Endothelial cell of umbilical vein (primary cell): ENCODE measurements at regions not wholly inside any gene's neighbourhood (a gene's known extent, or its start where the extent isn't known, plus 50 kb on each side); places are given as distances from the start of the nearest gene placed in this dataset.
"Not testable (repeated sequence)": the region's sequence is repeated elsewhere in the genome, so short reads cannot be mapped to it uniquely, and the experiment has no call there.

Source experiments
- EZH2 ChIP-seq: IDR thresholded peaks from 2 replicates; pipeline ENCODE4 v1.6.1; 2012; ENCODE audit warnings: borderline replicate concordance, low read depth, mild to moderate bottlenecking, moderate library complexity, low read length, inconsistent platforms; ENCODE audit not compliant: severe bottlenecking
- POLR2A ChIP-seq: IDR thresholded peaks from 2 replicates; pipeline ENCODE4 v1.6.1; 2012; ENCODE audit warnings: low read depth, mild to moderate bottlenecking, control low read depth, low read length
- POLR2AphosphoS5 ChIP-seq: IDR thresholded peaks from 2 replicates; pipeline ENCODE4 v1.6.1; 2012; ENCODE audit warnings: low read depth, mild to moderate bottlenecking, control low read depth, low read length, moderate library complexity; ENCODE audit not compliant: insufficient read depth
- TF ChIP-seq, protein P1 (sequence below), 2 donors: IDR thresholded peaks; 1 replicate in 1 of 2; 2 replicates in 1 of 2; pipeline ENCODE4 v1.5.1; 2011; ENCODE audit warnings: low read length in 2 of 2, mild to moderate bottlenecking in 2 of 2, moderate library complexity in 2 of 2, control low read depth in 1 of 2, inconsistent platforms in 1 of 2, low read depth in 1 of 2; ENCODE audit not compliant: insufficient read depth in 1 of 2; ENCODE audit errors: extremely low read depth in 1 of 2

DNA sequence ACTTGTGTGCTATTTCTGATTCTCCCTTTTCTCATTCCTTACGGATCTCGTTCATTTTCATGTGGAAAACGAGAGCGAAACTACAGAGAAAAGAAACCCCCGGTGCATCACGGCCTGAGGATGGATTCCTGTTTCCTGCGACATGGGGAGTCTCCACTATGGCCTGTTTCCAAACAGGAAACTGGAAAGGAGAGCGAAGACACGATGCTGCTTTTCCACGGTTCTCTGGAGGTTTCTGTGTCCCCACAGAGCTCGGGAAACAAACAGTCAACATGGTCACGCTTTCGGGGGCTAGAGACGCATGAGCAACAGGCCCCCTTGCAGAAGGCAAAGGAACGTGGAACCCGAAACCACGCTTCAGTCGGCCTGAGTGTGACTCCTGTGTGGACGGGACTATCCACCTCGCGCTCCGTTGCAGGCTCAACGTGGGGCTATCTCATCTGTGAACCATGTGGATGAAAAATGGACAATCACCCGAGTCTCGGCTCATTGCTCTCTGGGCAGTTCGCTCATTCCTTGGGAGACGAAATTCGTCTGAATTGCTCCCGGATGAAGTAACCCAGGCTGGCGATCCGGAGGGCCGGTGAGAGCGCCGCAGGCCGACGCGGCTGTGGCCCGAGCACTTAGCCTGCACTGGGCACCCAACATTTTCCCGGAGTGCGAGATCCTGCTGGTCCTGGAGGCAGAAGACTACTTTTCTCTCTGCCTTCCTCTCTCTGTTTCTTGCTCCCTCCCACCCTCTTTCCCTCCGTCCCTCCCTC, 3923.2 kb upstream of the OR11H1 start:
- TF ChIP-seq, protein P1, sequence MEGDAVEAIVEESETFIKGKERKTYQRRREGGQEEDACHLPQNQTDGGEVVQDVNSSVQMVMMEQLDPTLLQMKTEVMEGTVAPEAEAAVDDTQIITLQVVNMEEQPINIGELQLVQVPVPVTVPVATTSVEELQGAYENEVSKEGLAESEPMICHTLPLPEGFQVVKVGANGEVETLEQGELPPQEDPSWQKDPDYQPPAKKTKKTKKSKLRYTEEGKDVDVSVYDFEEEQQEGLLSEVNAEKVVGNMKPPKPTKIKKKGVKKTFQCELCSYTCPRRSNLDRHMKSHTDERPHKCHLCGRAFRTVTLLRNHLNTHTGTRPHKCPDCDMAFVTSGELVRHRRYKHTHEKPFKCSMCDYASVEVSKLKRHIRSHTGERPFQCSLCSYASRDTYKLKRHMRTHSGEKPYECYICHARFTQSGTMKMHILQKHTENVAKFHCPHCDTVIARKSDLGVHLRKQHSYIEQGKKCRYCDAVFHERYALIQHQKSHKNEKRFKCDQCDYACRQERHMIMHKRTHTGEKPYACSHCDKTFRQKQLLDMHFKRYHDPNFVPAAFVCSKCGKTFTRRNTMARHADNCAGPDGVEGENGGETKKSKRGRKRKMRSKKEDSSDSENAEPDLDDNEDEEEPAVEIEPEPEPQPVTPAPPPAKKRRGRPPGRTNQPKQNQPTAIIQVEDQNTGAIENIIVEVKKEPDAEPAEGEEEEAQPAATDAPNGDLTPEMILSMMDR (IDR thresholded peaks at IDR 0.05; ENCODE audit: extremely low read depth in 1 of 2, insufficient read depth in 1 of 2, low read depth in 1 of 2, low read length in 2 of 2), result not testable (repeated sequence)
- not testable (repeated sequence) for TF ChIP-seq EZH2, POLR2AphosphoS5, POLR2A
